GM21423 (cell line): ENCODE measurements at regions not wholly inside any gene's neighbourhood (a gene's known extent, or its start where the extent isn't known, plus 50 kb on each side); places are given as distances from the start of the nearest gene placed in this dataset.

Experiments
- ATAC-seq: cut with Tn5 transposase; IDR thresholded peaks from one replicate; pipeline ENCODE4 v1.9.1; 2021; ENCODE audit warnings: mild to moderate bottlenecking, moderate library complexity; ENCODE audit not compliant: unreplicated experiment

GRCh38 chr2:20559277-20559676, 91.6 kb downstream of the HS1BP3 start:
- ATAC-seq, result no peak

GRCh38 chr2:20560011-20560410, 90.9 kb downstream of the HS1BP3 start:
- no peak for ATAC-seq

DNA sequence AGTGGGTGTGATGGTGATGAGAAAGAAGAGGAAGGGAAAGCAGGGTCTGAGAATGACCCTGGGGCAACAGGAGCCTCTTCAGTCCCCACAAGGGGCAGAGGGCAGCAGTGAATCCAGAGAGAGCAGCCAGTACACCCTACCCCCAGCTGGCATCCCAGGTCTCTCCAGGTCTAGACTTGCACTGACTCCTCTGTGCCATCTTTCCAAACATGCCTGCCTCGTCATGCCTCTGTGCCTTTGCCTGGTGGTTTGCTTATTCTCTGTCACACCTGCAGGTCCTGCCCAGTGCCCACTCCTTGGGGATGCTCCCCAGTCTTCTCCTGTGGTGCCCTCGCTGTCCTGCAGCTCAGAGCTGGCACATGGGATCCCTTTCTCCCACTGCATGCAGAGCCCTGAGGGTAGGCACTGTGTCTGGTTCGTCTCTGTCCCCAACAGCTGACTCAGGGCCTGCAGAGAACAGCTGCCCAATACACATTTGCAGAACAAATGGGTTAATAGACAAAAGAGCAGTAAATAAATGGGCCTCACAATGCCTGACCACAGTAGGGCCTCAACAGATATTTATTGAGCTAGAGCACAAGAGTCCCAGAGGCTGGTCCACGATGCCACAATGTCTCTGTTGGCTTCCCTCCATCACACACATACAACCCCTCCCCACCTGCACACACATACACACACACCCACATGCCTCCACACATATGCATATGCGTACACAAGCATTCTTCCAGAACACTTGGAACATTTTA, 89.8 kb downstream of the HS1BP3 start:
- ATAC-seq, result no peak

DNA sequence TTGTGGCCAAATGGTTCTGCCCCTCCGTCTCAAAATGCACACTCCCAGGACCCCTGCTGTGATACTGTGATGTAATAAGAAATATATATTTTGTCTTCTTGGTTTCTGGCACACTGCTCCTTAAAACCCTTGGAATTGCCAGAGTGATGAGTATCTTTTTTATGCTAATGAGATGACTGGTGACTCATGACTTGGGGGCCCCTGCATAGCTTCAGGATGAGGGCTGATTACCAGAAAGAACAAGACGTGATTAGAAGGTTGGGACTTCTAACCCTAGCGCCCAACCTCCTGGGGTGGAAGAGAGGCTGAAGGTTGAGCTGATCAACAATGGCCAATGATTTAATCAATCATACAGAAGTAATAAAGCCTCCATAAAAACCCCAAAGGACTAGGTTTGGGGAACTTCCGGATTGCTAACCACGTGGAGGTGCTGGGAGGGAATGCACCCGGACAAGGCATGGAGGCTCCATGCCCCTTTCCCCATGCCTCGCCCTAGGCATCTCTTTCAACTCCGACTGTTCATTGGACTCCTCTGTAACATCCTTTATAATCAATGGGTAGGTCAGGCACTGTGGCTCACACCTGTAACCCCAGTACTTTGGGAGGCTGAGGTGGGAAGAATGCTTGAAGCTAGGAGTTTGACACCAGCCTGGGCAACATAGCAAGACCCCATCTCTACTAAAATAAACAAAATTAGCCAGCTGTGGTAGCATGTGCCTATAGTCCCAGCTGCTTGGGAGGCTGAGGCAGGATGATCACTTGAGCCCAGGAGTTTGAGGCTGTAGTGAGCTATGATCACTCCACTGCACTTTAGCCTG, 89.1 kb downstream of the HS1BP3 start:
- ATAC-seq, result no peak

DNA sequence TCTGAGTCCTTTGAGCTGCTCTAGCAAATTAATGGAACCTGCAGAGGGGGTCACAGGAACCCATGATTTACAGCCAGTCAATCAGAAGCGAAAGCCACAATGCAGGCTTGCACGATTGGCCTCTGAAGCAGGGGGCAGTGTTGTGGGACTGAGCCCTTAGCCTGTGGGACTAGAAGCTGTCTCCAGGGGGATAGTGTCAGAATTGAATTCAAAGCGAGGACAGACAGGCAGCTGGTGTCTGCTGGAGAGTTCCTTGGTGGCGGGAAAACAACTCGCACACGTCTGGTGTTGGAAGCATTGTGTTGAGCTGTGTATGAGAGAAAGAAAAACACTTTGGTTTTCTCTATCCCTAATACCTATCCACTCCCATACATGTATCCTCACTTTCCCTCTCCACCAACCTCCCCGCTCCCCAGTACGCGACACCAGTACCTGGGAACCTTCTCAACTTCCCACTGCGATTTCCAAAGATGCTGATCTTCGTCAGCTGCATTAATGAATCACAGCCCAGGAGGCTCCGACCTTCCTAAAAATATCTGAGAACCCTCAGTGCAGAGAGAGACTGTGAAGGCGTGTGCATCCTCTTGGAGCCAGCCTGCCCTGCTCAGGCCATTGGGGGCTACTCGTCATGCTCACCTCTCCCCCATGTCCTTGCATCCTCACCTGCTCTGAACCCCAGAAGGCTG, 88.2 kb downstream of the HS1BP3 start:
- ATAC-seq, result no peak

- ATAC-seq, result no peak
These were observed 87.6 kb downstream of the HS1BP3 start for GRCh38 chr2:20563251-20563650.

DNA sequence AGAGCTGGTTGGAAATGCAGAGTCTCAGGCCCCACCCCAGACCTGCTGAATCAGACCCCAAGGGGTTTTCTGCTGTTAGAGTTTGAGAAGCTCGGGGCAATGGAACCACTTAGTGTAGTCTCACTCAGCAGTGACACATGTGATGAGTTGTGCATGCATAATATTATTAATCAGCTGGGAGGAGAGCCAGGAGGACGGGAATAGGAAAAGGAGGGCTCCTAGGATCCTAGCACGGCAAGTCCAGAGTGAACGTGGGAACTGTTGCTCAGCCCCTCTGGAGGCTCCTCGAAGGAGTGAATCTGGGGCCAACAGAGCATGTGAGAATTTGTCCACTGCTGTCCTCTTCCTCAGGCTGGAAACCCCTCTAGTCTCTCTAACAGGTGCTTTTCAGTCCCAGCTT, 87.1 kb downstream of the HS1BP3 start:
- ATAC-seq, result no peak

GRCh38 chr2:20565101-20565622, 85.7 kb downstream of the HS1BP3 start:
- no peak for ATAC-seq

- ATAC-seq, result no peak
These were observed 85.2 kb downstream of the HS1BP3 start for GRCh38 chr2:20565623-20566236.

- ATAC-seq, result no peak
These were observed 84.6 kb downstream of the HS1BP3 start for GRCh38 chr2:20566331-20566730.

DNA sequence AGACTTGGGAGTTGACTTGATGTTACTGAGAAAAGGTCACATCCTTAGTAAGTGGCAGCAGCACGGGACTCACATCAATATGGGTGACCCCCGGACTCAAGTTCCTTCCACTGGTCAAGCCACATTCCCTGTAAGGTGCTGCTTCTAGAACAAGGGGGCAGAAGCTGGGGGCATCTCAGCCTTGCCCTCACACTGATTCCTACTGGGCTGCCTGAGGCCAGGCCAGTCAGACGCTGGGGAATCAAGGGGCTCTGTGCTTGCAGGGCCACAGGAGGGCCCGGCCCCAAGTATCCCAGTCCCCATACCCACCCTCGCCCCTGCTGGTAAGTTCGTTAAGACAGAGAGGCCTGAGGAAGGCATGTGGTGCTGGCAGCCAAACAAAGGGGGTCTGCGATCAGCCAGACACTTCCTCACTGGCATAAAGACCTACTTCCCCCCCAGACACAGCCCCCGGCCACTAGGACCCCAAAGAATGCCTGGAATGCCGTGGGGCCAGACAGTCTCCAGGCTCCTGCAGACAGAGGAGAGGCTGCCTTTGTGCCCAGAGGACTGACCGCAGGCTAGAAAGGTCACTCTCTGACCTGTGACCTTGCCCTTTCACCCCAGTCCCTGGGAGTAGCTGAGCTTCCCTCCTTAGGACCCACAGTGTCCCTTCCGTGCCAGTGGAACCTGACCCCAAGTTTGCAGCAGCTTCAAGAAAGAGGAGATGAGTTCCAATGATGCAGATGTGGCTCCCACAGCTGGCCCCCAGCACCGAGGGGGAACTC, 83.6 kb downstream of the HS1BP3 start:
- no peak for ATAC-seq
